NCI-H446 treated with DMSO at 0.1 percent for 48 hours (cell line): ENCODE measurements at regions not wholly inside any gene's neighbourhood (a gene's known extent, or its start where the extent isn't known, plus 50 kb on each side); places are given as distances from the start of the nearest gene placed in this dataset.
"Not testable (repeated sequence)": the region's sequence is repeated elsewhere in the genome, so short reads cannot be mapped to it uniquely, and the experiment has no call there.

Source experiments
- DNase-seq: peaks from one replicate; lab custom pipeline; 2025; lab: John Stamatoyannopoulos, UW

DNA sequence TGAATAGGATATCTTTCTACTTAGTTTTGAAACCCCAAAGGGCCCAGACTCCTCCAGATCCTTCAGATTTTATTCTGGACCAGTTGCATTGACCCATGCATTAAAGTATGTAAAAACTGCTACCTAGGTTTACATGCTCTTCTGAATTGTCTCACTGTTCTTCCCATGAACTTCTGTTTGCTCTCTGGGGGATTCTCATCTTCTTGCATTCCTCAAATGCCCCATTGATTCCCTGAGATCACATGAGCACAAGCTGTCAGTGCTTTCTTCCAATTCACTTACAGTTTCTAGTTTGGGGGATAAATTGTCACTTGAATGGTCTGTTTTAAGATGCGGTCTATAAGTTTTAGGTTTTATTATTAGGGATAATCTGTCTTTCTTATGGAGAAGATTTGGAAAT, 188.9 kb upstream of the KIF2B start:
- no peak for DNase-seq

DNA sequence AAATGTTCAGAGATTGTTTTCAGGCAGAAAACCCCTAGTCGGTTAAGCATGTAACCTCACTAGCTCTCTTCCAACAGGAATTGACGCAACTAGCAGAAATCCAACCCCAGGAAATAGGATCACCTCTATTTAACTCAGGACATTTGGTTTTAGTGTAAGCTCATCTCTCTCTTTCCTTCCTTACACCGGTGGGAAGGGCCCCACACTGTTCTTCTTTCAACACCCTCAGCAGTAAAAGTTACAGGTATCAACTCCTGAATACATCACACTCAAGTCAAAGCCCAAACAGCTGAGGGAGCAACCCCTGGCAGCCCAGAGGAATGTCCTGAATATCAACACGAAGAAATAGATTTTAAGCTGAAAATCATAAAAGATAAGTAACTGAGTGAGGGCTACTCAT, 191.2 kb upstream of the KIF2B start:
- no peak for DNase-seq

DNA sequence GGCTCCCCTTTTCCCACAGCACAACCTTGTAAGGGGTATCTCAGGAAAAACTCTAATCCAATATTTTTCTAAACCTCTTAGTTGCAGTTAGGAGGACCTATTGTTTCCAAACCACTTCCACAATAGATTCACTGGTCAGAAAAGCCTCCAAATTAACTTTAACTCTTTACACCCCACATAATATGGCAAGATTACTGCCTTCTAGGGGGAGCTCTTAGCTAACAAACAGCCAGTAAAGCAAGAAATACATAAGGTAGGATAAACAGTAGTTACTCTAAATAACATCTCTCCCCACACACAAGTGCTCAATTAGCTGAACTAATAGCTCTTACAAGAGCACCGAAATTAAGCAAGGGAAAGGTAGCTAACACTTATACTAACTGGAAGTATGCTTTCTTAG, 192.1 kb upstream of the KIF2B start:
- DNase-seq = no peak

GRCh38 chr17:53630115-53630514, 192.6 kb upstream of the KIF2B start:
- no peak for DNase-seq

GRCh38 chr17:53629188-53629587, 193.5 kb upstream of the KIF2B start:
- DNase-seq = no peak

DNA sequence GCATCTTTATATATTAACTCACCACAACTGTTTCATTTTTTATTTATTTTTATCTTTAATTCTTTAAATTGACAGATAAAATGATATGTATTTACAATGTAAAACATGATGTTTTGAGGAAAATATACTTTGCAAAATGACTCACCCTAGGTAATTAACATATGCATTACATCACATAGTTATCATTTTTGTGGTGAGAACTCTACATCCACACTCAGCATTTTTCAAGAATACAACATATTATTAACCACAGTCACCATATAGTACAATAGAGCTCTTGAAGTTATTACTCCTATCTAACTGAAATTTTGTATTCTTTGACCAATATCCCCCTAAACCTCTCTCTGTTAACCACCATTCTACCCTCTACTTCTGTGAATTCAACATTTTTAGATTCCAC, 194.7 kb upstream of the KIF2B start:
- DNase-seq = no peak

DNA sequence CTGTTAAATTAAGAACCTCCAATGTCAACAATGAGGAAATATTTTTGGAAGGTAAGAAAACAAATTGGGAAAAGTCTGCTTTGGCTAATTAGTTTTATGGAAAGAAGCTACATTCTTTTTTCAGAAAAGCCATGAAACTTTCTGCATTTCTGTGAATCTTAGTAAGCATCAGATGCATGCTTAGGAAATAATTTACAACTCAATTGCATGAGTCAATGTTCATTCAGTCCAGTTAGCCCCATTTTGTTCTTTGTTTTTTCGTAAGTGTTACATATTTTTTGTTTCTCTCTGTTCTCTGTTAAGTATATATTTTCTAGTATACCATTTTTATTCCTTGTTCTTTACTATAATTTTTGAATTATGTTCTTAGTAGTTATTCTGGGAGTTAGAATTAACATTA, 195.2 kb upstream of the KIF2B start:
- DNase-seq = no peak

GRCh38 chr17:53626286-53626685, 196.4 kb upstream of the KIF2B start:
- no peak for DNase-seq

- no peak for DNase-seq
Observed at GRCh38 chr17:53619025-53619424, 203.7 kb upstream of the KIF2B start.

DNA sequence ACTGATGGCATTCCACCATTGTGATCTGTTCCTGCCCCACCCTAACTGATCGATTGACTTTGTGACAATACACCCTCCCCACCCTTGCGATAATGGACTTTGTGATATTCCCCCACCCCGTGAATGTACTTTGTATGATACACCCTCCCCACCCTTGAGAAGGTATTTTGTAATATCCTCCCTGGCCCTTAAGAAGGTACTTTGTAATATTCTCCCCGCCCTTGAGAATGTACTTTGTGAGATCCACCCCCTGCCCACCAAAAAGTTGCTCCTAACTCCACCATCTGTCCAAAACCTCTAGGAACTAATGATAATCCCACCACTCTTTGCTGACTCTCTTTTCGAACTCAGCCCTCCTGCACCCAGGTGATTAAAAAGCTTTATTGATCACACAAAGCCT, 214.5 kb upstream of the KIF2B start:
- not testable (repeated sequence) for DNase-seq

- DNase-seq = no peak
Observed at GRCh38 chr17:53607475-53607874, 215.3 kb upstream of the KIF2B start.

- no peak for DNase-seq
Observed at GRCh38 chr17:53588317-53588716, 234.4 kb upstream of the KIF2B start.

DNA sequence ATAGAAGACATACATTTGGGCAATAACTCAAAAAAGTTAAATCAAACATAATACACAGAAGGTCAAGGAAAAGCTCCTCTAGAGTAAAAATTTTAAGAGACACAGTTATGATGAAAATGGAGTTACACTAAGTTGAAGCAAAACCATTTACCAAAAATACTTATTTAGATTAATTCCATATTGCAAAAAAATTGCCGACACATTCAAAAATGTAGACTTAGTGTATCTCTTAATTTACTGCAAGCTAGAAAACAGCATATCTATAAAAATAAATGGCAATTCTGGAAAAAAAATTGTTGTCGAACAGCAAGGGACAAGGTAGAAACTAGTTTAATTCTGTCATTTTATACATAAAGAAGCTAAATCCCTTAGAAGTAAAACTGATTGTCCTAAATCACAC, 248.7 kb upstream of the KIF2B start:
- DNase-seq = no peak

DNA sequence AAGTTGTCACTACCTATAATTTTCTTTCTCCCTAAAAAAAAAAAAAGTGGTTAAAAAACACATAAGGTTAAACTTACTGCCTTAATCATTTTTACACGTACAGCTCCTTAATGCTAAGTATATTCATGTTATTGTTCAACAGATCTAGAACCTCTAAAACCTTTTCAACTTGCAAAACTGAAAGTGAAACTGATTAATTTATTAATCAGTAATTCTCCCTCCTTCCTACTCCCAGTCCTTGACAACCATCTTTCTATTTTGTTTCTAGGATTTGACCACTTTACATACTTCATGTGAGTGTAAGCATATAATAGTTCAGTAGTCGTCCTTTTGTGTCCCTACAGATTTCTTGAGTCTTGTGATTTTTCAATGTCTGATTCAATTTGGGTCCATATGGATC, 251.4 kb upstream of the KIF2B start:
- no peak for DNase-seq

GRCh38 chr17:53570731-53571130, 252.0 kb upstream of the KIF2B start:
- DNase-seq = no peak

DNA sequence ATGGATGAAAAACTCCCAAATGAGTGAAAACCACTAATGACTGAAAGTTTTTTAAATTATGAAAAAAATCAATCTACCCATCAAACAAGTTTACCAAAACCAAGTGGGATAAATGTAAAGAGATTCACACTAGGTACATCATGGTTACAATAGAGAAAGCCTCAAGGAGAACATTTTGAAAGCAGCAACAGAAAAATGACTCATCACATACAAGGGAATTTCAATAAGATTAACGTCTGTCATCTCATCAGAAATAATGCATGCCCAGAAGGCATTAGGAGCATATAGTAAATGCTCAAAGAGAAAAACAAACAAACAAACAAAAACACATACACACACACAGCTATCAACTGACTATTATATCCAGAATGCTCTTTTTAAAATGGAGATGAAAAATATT, 261.8 kb upstream of the KIF2B start:
- DNase-seq = no peak

DNA sequence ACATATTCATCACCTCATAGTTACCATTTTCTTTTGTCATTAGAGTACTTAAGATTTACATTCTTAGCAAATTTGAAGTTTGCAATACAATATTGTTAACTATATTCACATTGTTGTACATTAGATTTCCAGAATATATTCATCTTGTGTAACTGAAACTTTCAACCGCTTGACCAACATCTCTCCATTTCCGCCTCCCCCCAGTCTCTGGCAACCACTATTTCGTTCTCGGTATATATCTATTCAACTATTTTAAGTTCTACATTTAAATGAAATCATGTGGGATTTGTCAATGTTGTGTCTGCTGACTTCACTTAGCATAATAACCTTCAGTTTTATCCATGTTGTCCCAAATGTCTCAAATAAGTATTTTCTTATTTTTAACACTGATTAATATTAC, 274.5 kb upstream of the KIF2B start:
- DNase-seq = no peak

GRCh38 chr17:53543472-53543871, 279.3 kb upstream of the KIF2B start:
- DNase-seq = no peak

DNA sequence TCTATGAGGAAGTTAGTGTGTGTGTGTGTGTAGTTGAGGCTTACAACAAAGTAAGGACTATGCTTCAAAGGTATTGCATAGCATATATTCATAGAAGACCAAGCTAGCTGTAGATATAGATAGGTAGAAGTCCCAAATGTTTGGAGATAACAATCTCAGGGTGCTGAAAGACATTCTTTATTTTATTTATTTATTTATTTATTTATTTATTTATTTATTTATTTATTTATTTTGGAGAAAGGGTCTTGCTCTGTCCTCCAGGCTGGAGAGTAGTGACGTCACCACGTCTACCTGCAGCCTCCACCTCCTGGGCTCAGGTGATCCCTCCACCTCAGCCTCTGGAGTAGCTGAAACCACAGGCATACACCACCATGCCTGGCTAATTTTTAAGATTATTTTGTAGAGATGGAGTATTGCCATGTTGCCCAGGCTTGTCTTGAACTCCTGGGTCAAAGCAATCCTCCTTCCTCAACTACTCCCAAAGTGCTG, 284.6 kb upstream of the KIF2B start:
- no peak for DNase-seq

GRCh38 chr17:53527473-53527872, 295.3 kb upstream of the KIF2B start:
- no peak for DNase-seq

- DNase-seq = no peak
Observed at GRCh38 chr17:53525590-53525989, 297.1 kb upstream of the KIF2B start.

DNA sequence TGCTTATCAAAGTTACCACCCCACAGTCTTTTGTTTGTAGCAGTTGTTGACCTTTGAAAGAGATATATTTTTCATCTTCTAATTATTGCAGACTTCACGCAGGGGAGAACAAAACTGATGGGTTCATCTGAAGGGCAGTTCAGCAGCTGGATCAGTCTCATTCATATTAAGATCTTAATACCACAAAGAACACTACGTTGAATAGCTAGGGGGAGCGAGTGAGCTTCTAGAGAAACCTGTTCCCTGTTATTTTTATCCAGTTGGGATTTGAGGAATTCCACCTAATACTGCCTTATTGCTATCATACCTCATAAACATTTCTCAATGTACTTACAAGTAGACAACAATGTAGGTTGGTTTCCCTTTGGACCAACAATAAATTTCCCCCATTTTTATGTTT, 306.1 kb upstream of the KIF2B start:
- no peak for DNase-seq

DNA sequence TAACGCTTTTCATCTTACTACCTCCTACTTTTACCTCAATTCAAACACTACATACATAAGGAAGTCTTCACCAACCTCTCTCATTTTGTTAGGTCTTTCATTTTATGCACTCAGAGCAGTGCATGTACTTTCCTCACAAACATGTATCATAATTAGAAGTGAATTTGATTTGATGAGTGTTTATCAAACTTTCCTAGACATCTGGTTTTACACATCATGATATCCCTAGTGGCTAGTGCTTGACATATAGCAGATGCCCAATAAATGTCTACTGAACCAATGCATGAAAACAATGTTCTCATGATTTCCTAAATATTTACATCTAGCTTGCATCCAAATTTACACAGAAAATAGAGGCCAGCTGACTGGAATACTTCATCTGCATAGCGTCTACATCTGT, 323.4 kb upstream of the KIF2B start:
- DNase-seq = no peak

DNA sequence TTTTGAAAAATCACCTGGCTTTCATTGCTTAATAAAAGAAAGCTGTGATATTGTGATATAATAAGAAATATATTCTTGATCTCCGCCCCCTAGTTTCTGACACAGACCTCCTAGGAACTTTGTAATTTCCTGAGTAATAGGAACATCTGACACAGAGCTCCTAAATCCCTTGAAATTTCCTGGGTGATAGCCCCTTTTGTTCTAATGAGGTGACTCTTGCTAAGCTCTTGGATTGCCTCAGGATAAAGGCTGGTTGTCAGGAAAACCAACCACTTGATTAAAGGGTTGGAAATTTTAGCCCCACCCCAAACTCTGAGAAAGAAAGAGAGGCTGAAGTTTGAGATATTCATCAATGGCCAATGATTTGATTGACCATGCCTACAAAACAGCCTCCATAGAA, 326.4 kb upstream of the KIF2B start:
- DNase-seq = no peak

- no peak for DNase-seq
Observed at GRCh38 chr17:53492532-53492931, 330.2 kb upstream of the KIF2B start.
